Trophoblast cell (in vitro differentiated cells and primary cell): ENCODE measurements at regions not wholly inside any gene's neighbourhood (a gene's known extent, or its start where the extent isn't known, plus 50 kb on each side); places are given as distances from the start of the nearest gene placed in this dataset.

Experiments used
- DNase-seq, 2 donors: peaks; one replicate each; pipeline ENCODE4 v3.0.0-alpha.2; 2016
- H2AFZ ChIP-seq: 2 replicates; pipeline ENCODE4 v1.6.1; 2013; ENCODE audit warnings: low read length, moderate library complexity, mild to moderate bottlenecking; ENCODE audit not compliant: insufficient read depth, poor library complexity
- H2AK5ac ChIP-seq: 2 replicates; pipeline ENCODE4 v1.6.1; 2013; ENCODE audit warnings: mild to moderate bottlenecking, low read length
- H2BK120ac ChIP-seq: 2 replicates; pipeline ENCODE4 v1.6.1; 2013; ENCODE audit warnings: low read length, mild to moderate bottlenecking, moderate library complexity; ENCODE audit not compliant: insufficient read depth, poor library complexity
- H2BK12ac ChIP-seq: 2 replicates; pipeline ENCODE4 v1.6.1; 2013; ENCODE audit warnings: mild to moderate bottlenecking, low read length, moderate library complexity
- H2BK5ac ChIP-seq: 2 replicates; pipeline ENCODE4 v1.6.1; 2013; ENCODE audit warnings: low read length, low read depth, moderate library complexity, mild to moderate bottlenecking; ENCODE audit not compliant: poor library complexity
- H3K14ac ChIP-seq: 2 replicates; pipeline ENCODE4 v1.6.1; 2013; ENCODE audit warnings: mild to moderate bottlenecking, low read length
- H3K18ac ChIP-seq: 2 replicates; pipeline ENCODE4 v1.6.1; 2013; ENCODE audit warnings: mild to moderate bottlenecking, low read length
- H3K23ac ChIP-seq: 2 replicates; pipeline ENCODE4 v1.6.1; 2013; ENCODE audit warnings: low read length
- H3K27ac ChIP-seq: 2 replicates; pipeline ENCODE4 v1.5.1; 2013; ENCODE audit warnings: low read depth, mild to moderate bottlenecking, inconsistent platforms, low read length, moderate library complexity
- H3K27me3 ChIP-seq: 2 replicates; pipeline ENCODE4 v1.6.1; 2013; ENCODE audit warnings: inconsistent platforms, mild to moderate bottlenecking, low read length, moderate library complexity; ENCODE audit not compliant: insufficient read depth
- H3K36me3 ChIP-seq, 2 experiments: 1 replicate in 1 of 2; 2 replicates in 1 of 2; pipeline ENCODE4 v1.6.1; 2013; ENCODE audit warnings: low read length in 2 of 2, mild to moderate bottlenecking in 2 of 2, moderate library complexity in 1 of 2; ENCODE audit not compliant: insufficient read depth in 2 of 2, control insufficient read depth in 1 of 2
- H3K4ac ChIP-seq: 2 replicates; pipeline ENCODE4 v1.6.1; 2013; ENCODE audit warnings: low read depth, mild to moderate bottlenecking, low read length, moderate library complexity
- H3K4me1 ChIP-seq, 2 experiments: 1 replicate in 1 of 2; 2 replicates in 1 of 2; pipeline ENCODE4 v1.6.1; 2013; ENCODE audit warnings: low read length in 2 of 2, mild to moderate bottlenecking in 2 of 2, moderate library complexity in 1 of 2; ENCODE audit not compliant: insufficient read depth in 2 of 2, control insufficient read depth in 1 of 2
- H3K4me2 ChIP-seq: 2 replicates; pipeline ENCODE4 v1.6.1; 2013; ENCODE audit warnings: inconsistent platforms, mild to moderate bottlenecking, low read length, moderate library complexity
- H3K4me3 ChIP-seq: 2 replicates; pipeline ENCODE4 v1.5.1; 2013; ENCODE audit warnings: mild to moderate bottlenecking, low read depth, low read length, inconsistent platforms
- H3K79me1 ChIP-seq: one replicate; pipeline ENCODE4 v1.6.1; 2013; ENCODE audit warnings: low read length
- H3K79me2 ChIP-seq: 2 replicates; pipeline ENCODE4 v1.6.1; 2013; ENCODE audit warnings: low read length, mild to moderate bottlenecking; ENCODE audit not compliant: control insufficient read depth, insufficient read depth, poor library complexity
- H3K9ac ChIP-seq: 2 replicates; pipeline ENCODE4 v1.6.1; 2013; ENCODE audit warnings: mild to moderate bottlenecking, low read length
- H3K9me3 ChIP-seq: 2 replicates; pipeline ENCODE4 v1.6.1; 2013; ENCODE audit warnings: low read depth, mild to moderate bottlenecking, control low read depth, inconsistent platforms, low read length; ENCODE audit not compliant: insufficient read depth
- H4K12ac ChIP-seq: 2 replicates; pipeline ENCODE4 v1.6.1; 2013; ENCODE audit warnings: low read depth, mild to moderate bottlenecking, low read length, moderate library complexity
- H4K8ac ChIP-seq: 2 replicates; pipeline ENCODE4 v1.6.1; 2013; ENCODE audit warnings: low read depth, mild to moderate bottlenecking, low read length, moderate library complexity
- H4K91ac ChIP-seq: one replicate; pipeline ENCODE4 v1.6.1; 2013; ENCODE audit warnings: low read depth, mild to moderate bottlenecking, low read length, moderate library complexity
- WGBS: extraction: QIAGEN DNeasy Blood & Tissue Kit; methylation state at CpG from one replicate; pipeline ENCODE4 v1.1.7; 2013; ENCODE audit warnings: missing lambda C conversion rate; ENCODE audit not compliant: insufficient read length, insufficient coverage; ENCODE audit errors: extremely low coverage; 5-methylcytosine and 5-hydroxymethylcytosine counted together

- Histone ChIP-seq H4K8ac (no peak overlapping the region), H3K79me2 (no peaks in the 10 kb centered on the region), H2BK120ac (no peak overlapping the region), H3K14ac (no peak overlapping the region), H3K9me3 (no peaks in the 10 kb centered on the region), H4K91ac (no peak overlapping the region), H3K4me1 (no peaks in the 10 kb centered on the region), H3K23ac (no peak overlapping the region), H2BK5ac (no peak overlapping the region), H2AFZ (no peak overlapping the region), H2AK5ac (no peak overlapping the region), H3K27me3 (no peaks in the 10 kb centered on the region), H2BK12ac (no peak overlapping the region), H3K4ac (no peak overlapping the region), H3K4me2 (no peak overlapping the region), H3K4me3 (no peak overlapping the region), H3K27ac (no peak overlapping the region), H4K12ac (no peak overlapping the region), H3K18ac (no peak overlapping the region), H3K9ac (no peak overlapping the region), H3K36me3 (no peaks in the 10 kb centered on the region), H3K79me1 (no peaks in the 10 kb centered on the region)
- no peak for DNase-seq
- no CpG with 5 or more reads among the region's 19 CpGs for WGBS
Measured at GRCh38 chrX:905848-906566, 275.4 kb downstream of the SHOX start.

DNA sequence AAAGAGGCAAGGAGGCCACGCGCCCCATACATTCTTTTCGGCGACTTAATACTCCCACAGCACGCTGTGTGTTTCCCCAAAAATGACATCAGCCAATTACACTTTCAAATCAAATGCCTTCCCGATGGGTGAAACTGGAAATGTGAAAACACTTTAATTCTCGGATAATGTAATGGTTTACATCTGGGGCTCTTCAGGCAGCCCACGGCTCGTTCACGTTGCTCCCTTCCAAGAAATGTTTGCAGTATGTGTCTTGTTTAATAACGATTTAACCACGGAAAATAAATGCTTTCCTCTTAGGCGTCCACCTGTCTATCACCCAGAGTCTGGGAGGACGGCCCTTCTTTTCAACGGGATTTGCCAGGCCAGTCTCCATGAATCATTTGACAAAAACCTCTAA lies 272.5 kb downstream of the SHOX start:
- H4K12ac ChIP-seq: no peak overlapping the region
- H2BK120ac ChIP-seq: no peak overlapping the region
- H4K8ac ChIP-seq: no peak overlapping the region
- no peak overlapping the region for H2BK5ac ChIP-seq
- H2BK12ac ChIP-seq: no peak overlapping the region
- H3K4me3 ChIP-seq: no peak overlapping the region
- H3K18ac ChIP-seq: no peak overlapping the region
- H3K79me2 ChIP-seq: no peaks in the 10 kb centered on the region
- no peak overlapping the region for H3K4ac ChIP-seq
- WGBS: no CpG with 5 or more reads among the region's 15 CpGs
- no peaks in the 10 kb centered on the region for H3K36me3 ChIP-seq
- H2AFZ ChIP-seq: no peak overlapping the region
- no peak overlapping the region for H3K23ac ChIP-seq
- H3K4me2 ChIP-seq: no peak overlapping the region
- H3K14ac ChIP-seq: no peak overlapping the region
- H3K27me3 ChIP-seq: no peaks in the 10 kb centered on the region
- no peak overlapping the region for H3K9ac ChIP-seq
- no peaks in the 10 kb centered on the region for H3K79me1 ChIP-seq
- H4K91ac ChIP-seq: no peak overlapping the region
- no peaks in the 10 kb centered on the region for H3K4me1 ChIP-seq
- H3K27ac ChIP-seq: no peak overlapping the region
- no peaks in the 10 kb centered on the region for H3K9me3 ChIP-seq
- no peak overlapping the region for H2AK5ac ChIP-seq
- DNase-seq: no peak

DNA sequence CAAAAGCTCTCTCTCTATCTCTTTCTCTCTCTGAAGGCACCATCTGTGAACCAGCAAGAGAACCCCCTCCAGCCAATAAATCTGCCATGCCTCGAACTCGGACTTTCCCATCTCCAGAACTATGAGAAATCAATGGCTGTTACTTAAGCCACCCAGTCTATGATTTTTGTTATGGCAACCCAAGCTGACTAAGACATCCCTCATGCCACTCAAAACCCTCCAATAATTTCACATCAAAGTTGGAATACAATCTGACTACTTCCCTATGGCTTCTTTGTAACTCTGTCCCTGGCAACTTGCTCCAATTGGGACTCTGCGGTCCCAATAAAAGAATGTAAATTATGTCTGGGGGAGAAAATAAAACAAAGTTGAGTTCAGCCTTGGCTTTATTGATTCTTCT lies 265.7 kb downstream of the SHOX start:
- Histone ChIP-seq H3K18ac (no peak overlapping the region), H2BK12ac (no peak overlapping the region), H4K12ac (no peak overlapping the region), H3K4me1 (no peaks in the 10 kb centered on the region), H3K79me1 (no peaks in the 10 kb centered on the region), H3K9me3 (no peaks in the 10 kb centered on the region), H3K4me2 (no peak overlapping the region), H2BK120ac (no peak overlapping the region), H4K91ac (no peak overlapping the region), H3K4me3 (no peak overlapping the region), H2AFZ (no peak overlapping the region), H3K36me3 (no peaks in the 10 kb centered on the region), H2BK5ac (no peak overlapping the region), H2AK5ac (no peak overlapping the region), H3K23ac (no peak overlapping the region), H3K27me3 (no peaks in the 10 kb centered on the region), H3K27ac (no peak overlapping the region), H3K9ac (no peak overlapping the region), H3K4ac (no peak overlapping the region), H4K8ac (no peak overlapping the region), H3K14ac (no peak overlapping the region), H3K79me2 (no peaks in the 10 kb centered on the region)
- no CpG with 5 or more reads among the region's 3 CpGs for WGBS
- DNase-seq: no peak

DNA sequence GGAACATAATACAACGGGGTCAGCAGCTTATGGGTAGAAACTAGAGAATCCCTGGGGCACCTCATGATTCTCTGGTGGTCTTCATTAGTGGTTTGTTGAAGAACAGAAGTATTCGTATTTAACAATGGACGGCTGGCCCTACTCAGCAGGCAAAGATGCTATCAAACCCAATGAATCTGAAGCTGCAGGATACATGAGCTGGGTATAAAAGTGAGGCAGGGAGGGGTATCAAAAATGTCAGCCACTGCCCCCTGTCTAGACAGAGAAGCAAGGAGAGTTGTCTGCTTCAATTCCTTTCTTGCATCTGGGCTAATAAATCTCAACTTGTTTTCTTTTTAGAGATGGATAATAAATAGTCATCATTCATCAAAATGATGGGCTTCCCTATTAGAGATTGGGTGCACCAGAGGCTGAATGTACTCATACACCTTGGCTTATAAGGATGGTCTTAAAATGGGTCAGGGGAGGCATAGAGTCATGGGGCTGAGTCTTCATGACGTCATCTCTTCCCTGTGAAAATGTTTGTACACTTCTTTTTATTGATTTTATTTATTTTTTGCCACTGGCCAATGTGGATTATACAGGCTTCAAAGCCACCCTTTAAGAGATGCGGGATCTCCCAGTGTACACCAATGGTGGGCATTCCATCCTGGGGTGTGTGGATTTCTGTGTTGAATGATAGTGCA lies 259.5 kb downstream of the SHOX start:
- no peak overlapping the region for H3K4me3 ChIP-seq
- no CpG with 5 or more reads among the region's 5 CpGs for WGBS
- no peak for DNase-seq
- no peaks in the 10 kb centered on the region for H3K79me1 ChIP-seq
- H2BK12ac ChIP-seq: no peak overlapping the region
- H3K4ac ChIP-seq: no peak overlapping the region
- H2BK120ac ChIP-seq: no peak overlapping the region
- no peak overlapping the region for H4K8ac ChIP-seq
- no peaks in the 10 kb centered on the region for H3K9me3 ChIP-seq
- H3K23ac ChIP-seq: no peak overlapping the region
- no peak overlapping the region for H2AFZ ChIP-seq
- no peaks in the 10 kb centered on the region for H3K79me2 ChIP-seq
- H3K9ac ChIP-seq: no peak overlapping the region
- H3K27me3 ChIP-seq: no peaks in the 10 kb centered on the region
- no peak overlapping the region for H3K27ac ChIP-seq
- H3K36me3 ChIP-seq: no peaks in the 10 kb centered on the region
- H2BK5ac ChIP-seq: no peak overlapping the region
- H4K12ac ChIP-seq: no peak overlapping the region
- no peak overlapping the region for H2AK5ac ChIP-seq
- no peak overlapping the region for H3K4me2 ChIP-seq
- H3K14ac ChIP-seq: no peak overlapping the region
- no peaks in the 10 kb centered on the region for H3K4me1 ChIP-seq
- H3K18ac ChIP-seq: no peak overlapping the region
- H4K91ac ChIP-seq: no peak overlapping the region
